ENCODE measurements at regions not wholly inside any gene's neighbourhood (a gene's known extent, or its start where the extent isn't known, plus 50 kb on each side); places are given as distances from the start of the nearest gene placed in this dataset.

GRCh38 chr6:141635621-141636020 is 497.1 kb upstream of the GJE1 start:
- DNase-seq (ENCODE audit: low spot score): no peak
- TF ChIP-seq CTCF (IDR thresholded peaks at IDR 0.05): no peak

DNA sequence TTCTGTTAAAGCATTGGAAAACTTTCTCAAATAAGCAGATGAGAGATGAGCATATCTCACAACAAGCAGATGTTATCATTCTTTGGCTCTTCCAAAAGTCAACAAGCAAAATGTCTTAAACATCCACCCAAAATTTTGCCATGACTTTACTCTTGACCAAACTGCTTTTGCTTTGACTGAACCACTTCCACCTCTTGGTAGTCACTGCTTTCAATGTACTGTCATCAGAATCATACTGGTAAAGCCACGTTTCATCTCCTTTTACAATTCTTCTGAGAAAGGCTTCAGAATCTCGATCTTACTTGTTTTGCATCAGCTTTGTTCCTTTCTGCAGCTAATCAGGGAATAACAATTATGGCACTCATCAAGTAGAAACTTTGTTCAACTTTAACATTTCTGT is 498.5 kb upstream of the GJE1 start:
- TF ChIP-seq CTCF (IDR thresholded peaks at IDR 0.05): no peak
- ATAC-seq (ENCODE audit: low FRiP score): no peak
- no peak for DNase-seq (ENCODE audit: low spot score)

More at GRCh38 chr6:141635621-141636020, 497.1 kb upstream of the GJE1 start:
- no peak for ATAC-seq (ENCODE audit: low FRiP score)

- DNase-seq (ENCODE audit: low spot score) (no peak), ATAC-seq (ENCODE audit: low FRiP score) (no peak)
- TF ChIP-seq CTCF (IDR thresholded peaks at IDR 0.05): no peak
Observed at GRCh38 chr6:141624301-141624700, 508.4 kb upstream of the GJE1 start.

- ATAC-seq (ENCODE audit: low FRiP score) (no peak), DNase-seq (ENCODE audit: low spot score) (no peak)
- TF ChIP-seq CTCF (IDR thresholded peaks at IDR 0.05): no peak
Observed at GRCh38 chr6:141618180-141618581, 514.5 kb upstream of the GJE1 start.

- ATAC-seq (ENCODE audit: low FRiP score) (no peak), DNase-seq (ENCODE audit: low spot score) (no peak)
- no peak for TF ChIP-seq CTCF (IDR thresholded peaks at IDR 0.05)
Observed at GRCh38 chr6:141610741-141611140, 522.0 kb upstream of the GJE1 start.

DNA sequence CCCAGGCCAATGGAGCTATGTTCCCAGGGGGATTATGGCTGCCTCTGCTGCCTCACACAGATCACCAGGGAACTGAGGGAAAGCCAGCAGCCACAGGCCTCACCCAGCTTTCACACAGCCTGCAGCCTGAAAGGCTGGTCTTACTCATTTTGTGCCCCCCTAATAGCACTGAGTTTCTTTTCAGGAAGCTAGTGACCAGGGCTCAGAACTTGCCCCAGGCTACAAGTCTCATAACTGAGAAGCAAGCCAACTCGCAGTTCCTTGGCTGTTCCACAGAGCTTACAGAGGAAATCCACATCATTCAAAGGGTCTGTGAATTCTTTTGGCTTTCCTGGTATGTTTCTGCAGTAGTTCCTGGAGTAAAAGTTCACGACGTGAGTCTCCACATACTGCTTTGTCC is 524.8 kb upstream of the GJE1 start:
- no peak for DNase-seq (ENCODE audit: low spot score)
- no peak for ATAC-seq (ENCODE audit: low FRiP score)
- no peak for TF ChIP-seq CTCF (IDR thresholded peaks at IDR 0.05)

DNA sequence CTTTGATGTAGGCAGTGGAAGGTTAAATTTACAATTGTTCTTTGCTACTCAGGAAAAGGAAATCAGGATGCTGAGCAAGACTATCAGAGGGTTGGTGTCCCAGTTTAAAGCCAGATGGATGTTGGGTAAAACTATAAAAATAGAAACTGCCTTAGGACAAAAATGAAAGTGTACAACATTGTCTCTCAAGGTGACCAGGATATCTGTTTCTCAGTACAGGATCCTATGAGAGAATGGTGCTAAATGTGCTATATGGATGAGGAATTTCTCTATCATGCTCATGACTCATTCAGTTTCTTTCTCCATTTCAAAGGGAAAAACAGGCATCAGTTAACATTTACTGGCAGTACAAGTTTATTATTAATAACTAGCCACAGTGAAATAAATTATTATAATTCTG is 534.2 kb upstream of the GJE1 start:
- TF ChIP-seq CTCF (IDR thresholded peaks at IDR 0.05): no peak
- no peak for ATAC-seq (ENCODE audit: low FRiP score)
- DNase-seq (ENCODE audit: low spot score): no peak
